Prostate gland (tissue), 2 donors: ENCODE measurements at regions not wholly inside any gene's neighbourhood (a gene's known extent, or its start where the extent isn't known, plus 50 kb on each side); places are given as distances from the start of the nearest gene placed in this dataset.

Source experiments
- POLR2A ChIP-seq: fragments of 450-650 bp; IDR thresholded peaks from one replicate; pipeline ENCODE4 v1.6.1; 2016; ENCODE audit warnings: antibody characterized with exemption, mild to moderate bottlenecking
- POLR2AphosphoS5 ChIP-seq: sonication (generic); formaldehyde crosslinking; IDR thresholded peaks from one replicate; pipeline ENCODE4 v1.6.1; 2017; ENCODE audit warnings: antibody characterized with exemption
- TF ChIP-seq, protein P1 (sequence below), 4 experiments: fragments of 200-600 bp in 2 of 4; fragments of 450-650 bp in 2 of 4; sonication (generic) in 2 of 4; IDR thresholded peaks; 1 replicate in 3 of 4; 2 replicates in 1 of 4; pipeline ENCODE4 v1.5.1; 2016 to 2019; ENCODE audit warnings: antibody characterized with exemption in 4 of 4, mild to moderate bottlenecking in 2 of 4, moderate library complexity in 2 of 4

DNA sequence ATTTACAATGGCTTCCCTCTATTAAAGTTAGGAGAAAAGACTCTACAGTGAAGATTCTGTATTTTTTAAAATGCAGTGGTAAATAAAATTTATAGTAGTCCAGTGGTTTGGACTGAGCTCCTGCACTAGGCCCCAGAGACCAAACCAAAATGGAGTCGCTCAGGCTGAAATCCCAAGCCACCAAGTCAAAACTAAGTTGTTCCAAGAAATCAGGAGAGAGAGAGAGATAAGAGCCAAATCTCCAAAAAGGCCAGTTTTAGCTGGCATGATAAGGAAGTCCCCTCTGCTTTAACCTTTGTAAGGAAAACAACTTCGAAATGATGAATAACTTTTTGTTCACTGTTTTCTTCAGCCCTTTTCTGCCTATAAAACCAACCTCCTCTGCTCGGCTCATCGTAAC, 265.9 kb upstream of the KLF14 start:
- TF ChIP-seq, protein P1, sequence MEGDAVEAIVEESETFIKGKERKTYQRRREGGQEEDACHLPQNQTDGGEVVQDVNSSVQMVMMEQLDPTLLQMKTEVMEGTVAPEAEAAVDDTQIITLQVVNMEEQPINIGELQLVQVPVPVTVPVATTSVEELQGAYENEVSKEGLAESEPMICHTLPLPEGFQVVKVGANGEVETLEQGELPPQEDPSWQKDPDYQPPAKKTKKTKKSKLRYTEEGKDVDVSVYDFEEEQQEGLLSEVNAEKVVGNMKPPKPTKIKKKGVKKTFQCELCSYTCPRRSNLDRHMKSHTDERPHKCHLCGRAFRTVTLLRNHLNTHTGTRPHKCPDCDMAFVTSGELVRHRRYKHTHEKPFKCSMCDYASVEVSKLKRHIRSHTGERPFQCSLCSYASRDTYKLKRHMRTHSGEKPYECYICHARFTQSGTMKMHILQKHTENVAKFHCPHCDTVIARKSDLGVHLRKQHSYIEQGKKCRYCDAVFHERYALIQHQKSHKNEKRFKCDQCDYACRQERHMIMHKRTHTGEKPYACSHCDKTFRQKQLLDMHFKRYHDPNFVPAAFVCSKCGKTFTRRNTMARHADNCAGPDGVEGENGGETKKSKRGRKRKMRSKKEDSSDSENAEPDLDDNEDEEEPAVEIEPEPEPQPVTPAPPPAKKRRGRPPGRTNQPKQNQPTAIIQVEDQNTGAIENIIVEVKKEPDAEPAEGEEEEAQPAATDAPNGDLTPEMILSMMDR (IDR thresholded peaks at IDR 0.05), result no peak
- TF ChIP-seq POLR2AphosphoS5 (no peak), POLR2A (no peak)
